ENCODE measurements at regions not wholly inside any gene's neighbourhood (a gene's known extent, or its start where the extent isn't known, plus 50 kb on each side); places are given as distances from the start of the nearest gene placed in this dataset.

GRCh38 chr2:41605311-41605710, 442.5 kb upstream of the PKDCC start:
- TF ChIP-seq CTCF (IDR thresholded peaks at IDR 0.05) = no peak
- DNase-seq (no peak), ATAC-seq (no peak)
- peaks cover 0 to 8% (median 0%) of the 10 kb centered on the region in 11 donors for H3K9me3 ChIP-seq
- H3K4me3 ChIP-seq = no peak overlapping the region
- H3K27ac ChIP-seq = no peak overlapping the region
- no peaks in the 10 kb centered on the region for H3K36me3 ChIP-seq
- WGBS, 2 donors = 96 to 100% methylated on average over 1 of the region's 1 CpG
- H3K4me1 ChIP-seq = peaks cover 0 to 12% (median 0%) of the 10 kb centered on the region in 9 donors
- intact Hi-C loops (cut with DNase I) = no loop called here
- H3K27me3 ChIP-seq = no peaks in the 10 kb centered on the region

- Histone ChIP-seq H3K9me3 (peaks cover 0 to 8% (median 0%) of the 10 kb centered on the region in 11 donors), H3K36me3 (no peaks in the 10 kb centered on the region), H3K27me3 (no peaks in the 10 kb centered on the region), H3K4me1 (peaks cover 0 to 18% (median 3%) of the 10 kb centered on the region in 9 donors), H3K4me3 (no peak overlapping the region), H3K27ac (no peak overlapping the region)
- intact Hi-C loops (cut with DNase I) = no loop called here
- no peak for ATAC-seq
- no peak for DNase-seq
- no peak for TF ChIP-seq CTCF (IDR thresholded peaks at IDR 0.05)
Observed at GRCh38 chr2:41605914-41606313, 441.9 kb upstream of the PKDCC start.

- Histone ChIP-seq H3K27me3 (no peaks in the 10 kb centered on the region), H3K36me3 (no peaks in the 10 kb centered on the region), H3K9me3 (no peaks in the 10 kb centered on the region), H3K4me1 (peaks cover 0 to 16% (median 5%) of the 10 kb centered on the region in 9 donors), H3K4me3 (peak overlapping the region in 2 of 10 donors; percentile 11 to 15), H3K27ac (peak overlapping the region in 9 of 10 donors; percentile 52 to 81 (median 66))
- peak in 1 of 2 donors; percentile 21 for DNase-seq
- TF ChIP-seq CTCF (IDR thresholded peaks at IDR 0.05) = no peak
- peak in 7 of 8 donors; percentile 78 to 91 (median 83) for ATAC-seq
- intact Hi-C loops (cut with DNase I) = no loop called here
- WGBS, 2 donors = 46 to 51% methylated on average over 6 of the region's 6 CpGs
Observed at GRCh38 chr2:41610501-41611190, 437.2 kb upstream of the PKDCC start.

GRCh38 chr2:41618754-41619153, 429.1 kb upstream of the PKDCC start:
- Histone ChIP-seq H3K4me1 (no peaks in the 10 kb centered on the region), H3K27me3 (no peaks in the 10 kb centered on the region), H3K9me3 (no peaks in the 10 kb centered on the region), H3K4me3 (no peak overlapping the region), H3K36me3 (no peaks in the 10 kb centered on the region), H3K27ac (no peak overlapping the region)
- ATAC-seq (no peak), DNase-seq (no peak)
- 71 to 82% methylated on average over 3 of the region's 3 CpGs for WGBS, 2 donors
- intact Hi-C loops (cut with DNase I) = no loop called here
- TF ChIP-seq CTCF (IDR thresholded peaks at IDR 0.05) = no peak

Measured in heart right ventricle (tissue), 16 donors.